CD4-positive, alpha-beta T cell treated with Interleukin-21 for 1 hour (primary cell): ENCODE measurements at regions not wholly inside any gene's neighbourhood (a gene's known extent, or its start where the extent isn't known, plus 50 kb on each side); places are given as distances from the start of the nearest gene placed in this dataset.

Experiments
- DNase-seq: peaks from one replicate; pipeline ENCODE4 v3.0.0-alpha.2; 2020

- no peak for DNase-seq
Observed at GRCh38 chr7:18262058-18262457, 233.5 kb upstream of the HDAC9 start.

DNA sequence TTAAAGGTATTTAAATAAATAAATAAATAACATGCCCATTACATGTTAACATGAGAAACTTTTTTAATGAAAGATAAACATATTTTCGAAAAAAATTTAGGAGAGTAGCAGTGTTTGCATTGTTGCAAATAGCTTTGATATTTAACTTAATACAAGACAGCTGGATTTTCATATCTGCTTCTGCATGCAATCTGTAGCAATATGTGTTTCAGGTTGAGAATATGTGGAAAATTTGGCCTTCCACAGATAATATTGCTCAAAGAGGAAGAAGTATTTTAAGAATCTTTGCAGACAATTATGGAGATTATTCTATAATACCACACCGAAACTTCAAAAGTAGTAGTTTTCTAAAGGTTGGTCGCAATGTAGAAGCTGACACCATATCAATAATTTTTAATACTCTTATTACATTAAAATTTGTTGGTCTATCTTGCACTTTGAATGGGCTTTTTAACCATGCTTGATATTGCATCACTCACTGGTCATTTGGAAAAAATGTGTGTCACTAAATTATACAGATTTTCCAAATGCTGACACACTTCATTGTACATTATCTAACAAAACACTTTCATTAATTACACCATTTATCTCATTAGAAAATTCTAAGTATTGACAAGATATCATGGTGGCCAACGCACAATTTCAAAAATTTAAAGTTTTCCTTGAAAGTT, 229.8 kb upstream of the HDAC9 start:
- no peak for DNase-seq

- no peak for DNase-seq
Observed at GRCh38 chr7:18268571-18268970, 227.0 kb upstream of the HDAC9 start.

GRCh38 chr7:18276380-18276779, 219.2 kb upstream of the HDAC9 start:
- no peak for DNase-seq

GRCh38 chr7:18278316-18278715, 217.2 kb upstream of the HDAC9 start:
- no peak for DNase-seq

DNA sequence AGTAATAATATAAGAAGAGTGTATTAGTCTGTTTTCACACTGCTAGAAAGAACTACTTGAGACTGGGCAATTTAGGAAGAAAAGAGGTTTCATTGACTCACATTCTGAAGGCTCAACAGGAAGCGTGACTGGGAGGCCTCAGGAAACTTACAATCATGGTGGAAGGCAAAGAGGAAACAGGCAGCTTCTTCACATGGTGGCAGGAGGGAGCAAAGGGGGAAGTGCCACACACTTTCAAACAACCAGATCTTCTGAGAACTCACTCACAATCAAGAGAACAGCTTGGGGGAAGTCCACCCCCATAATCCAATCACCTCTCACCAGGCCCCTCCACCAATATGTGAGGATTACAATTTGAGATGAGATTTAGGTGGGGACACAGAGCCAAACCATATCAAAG, 212.5 kb upstream of the HDAC9 start:
- no peak for DNase-seq

DNA sequence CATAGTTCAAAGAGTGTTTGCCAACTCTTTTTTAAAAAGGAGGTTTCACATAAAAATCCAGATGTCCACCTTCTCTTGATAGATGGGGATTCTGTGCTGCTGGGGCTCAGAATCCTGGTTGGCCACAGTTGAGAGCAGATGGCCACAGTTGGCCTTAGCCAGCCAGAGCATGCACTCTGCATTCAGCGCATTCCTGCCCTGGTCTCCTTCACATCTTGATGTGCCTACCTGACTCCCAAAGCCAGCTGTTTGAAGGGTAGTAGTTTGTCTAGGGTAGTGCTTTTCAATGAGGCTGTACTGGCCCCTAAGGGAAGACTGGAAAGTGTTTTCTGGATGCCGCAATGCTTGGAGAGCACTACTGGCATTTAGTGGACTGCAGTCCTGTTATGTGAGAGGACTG, 208.1 kb upstream of the HDAC9 start:
- DNase-seq = no peak

DNA sequence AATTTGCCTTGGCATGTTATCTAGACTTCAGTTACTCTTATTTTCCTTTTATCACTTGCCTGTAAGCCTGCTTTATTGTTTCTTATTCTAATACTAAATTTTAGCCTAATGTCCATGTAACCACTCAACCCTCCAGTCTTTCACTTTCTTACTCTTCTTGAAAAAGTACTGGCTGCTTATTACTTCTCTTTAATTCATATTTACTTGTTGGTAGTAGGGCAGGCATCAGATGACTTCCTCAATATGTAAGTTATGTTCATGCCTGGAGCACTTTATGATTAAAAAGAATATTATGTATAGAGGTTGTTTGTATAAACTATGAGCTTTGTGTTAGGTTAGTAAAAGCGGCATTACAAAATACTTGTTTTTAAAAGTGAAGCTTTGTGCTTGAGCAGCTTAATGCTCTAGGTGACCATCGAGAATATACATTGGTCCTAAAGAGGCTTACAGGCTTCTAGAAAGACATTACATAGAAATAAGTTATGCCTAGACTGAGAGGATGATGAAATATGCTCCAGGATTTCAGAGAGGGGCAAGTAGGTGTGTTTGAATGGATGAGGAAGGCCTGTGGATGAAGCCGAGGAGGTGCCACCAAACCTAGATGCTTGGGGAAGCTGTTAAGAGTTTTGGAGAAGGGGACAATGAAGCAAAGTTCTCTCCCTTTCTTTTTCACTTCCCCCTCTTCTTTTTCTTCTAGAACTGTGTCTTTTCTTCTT, 207.1 kb upstream of the HDAC9 start:
- DNase-seq = no peak

DNA sequence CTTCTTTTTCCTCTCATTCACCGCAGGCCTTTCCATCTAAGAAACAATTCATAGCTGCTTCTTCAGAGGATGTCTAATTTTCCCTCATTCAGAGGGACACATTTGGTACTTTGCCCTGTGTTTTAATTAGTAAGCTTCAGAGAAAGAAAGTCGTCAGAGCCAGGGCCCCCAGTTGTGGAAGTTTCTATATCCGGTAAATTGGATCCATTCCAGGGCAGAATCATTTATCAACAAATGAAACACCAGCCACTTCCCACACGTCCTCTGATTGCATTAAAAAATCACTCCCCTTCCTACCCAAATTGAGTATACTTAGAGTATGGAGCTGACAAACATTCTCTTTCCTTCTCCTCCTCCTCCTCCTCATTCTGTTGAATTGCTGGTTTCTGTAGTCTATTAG, 205.8 kb upstream of the HDAC9 start:
- DNase-seq = no peak

GRCh38 chr7:18290223-18290622, 205.3 kb upstream of the HDAC9 start:
- DNase-seq = peak; percentile 40

GRCh38 chr7:18290865-18291264, 204.7 kb upstream of the HDAC9 start:
- DNase-seq = no peak

GRCh38 chr7:18292584-18292983, 203.0 kb upstream of the HDAC9 start:
- DNase-seq = no peak

GRCh38 chr7:18293759-18294158, 201.8 kb upstream of the HDAC9 start:
- no peak for DNase-seq

DNA sequence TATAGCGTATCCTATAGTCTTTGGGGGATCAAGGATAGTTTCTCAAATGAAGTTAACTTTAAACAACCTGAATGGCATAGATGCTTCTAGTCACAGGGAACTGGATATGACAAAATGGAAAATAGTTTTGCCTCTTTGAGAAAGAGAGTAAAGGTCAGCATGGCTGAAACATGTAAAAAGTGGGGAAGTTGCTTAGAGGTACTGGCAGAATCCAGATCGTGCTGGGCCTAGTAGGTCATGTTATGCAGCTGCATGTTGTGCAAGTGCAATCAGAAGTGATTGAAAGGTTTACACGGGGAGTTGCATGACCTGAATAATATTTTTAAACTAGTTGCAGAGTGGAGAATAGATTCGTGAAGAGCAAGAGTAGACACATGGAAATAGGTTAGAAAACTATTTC, 201.1 kb upstream of the HDAC9 start:
- DNase-seq = no peak

- DNase-seq = no peak
Observed at GRCh38 chr7:18295781-18296423, 199.6 kb upstream of the HDAC9 start.

DNA sequence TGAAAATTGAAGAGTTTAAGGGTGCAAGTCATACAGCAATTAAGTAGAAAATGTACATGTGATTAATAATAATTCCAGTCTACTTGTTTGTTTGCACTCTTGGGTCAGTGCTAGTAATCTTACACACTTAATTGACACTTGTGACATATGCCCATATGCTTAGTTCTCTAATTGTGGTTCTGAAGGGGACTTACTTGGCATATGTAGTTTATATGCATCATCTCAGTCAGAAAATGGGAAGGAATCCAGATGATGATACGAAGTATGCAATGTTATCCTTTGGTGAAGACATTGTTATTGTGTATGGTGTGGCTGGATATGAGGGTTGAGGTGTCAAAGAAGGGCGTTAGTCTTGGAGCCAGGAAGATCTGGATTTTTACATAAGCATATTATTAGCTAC, 193.5 kb upstream of the HDAC9 start:
- no peak for DNase-seq

- no peak for DNase-seq
Observed at GRCh38 chr7:18305866-18306265, 189.7 kb upstream of the HDAC9 start.

DNA sequence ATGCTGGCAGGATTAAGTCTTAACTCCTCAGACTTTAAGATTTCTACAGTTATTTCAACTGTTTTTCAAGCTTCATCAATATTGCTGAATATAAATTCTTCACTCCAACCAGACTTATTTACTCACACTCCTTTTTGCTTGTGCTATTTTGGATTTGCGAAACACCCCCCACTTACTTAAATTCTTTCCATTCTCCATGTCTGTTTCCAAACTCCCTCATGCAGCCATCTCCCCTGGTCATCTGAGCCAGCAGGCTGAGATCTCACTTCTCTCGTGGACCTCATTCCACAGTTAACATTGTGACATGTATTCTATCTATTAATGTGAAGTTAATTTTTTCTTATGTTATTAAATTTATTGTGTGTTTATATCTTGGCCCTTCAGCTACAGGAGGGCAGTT, 188.9 kb upstream of the HDAC9 start:
- no peak for DNase-seq

DNA sequence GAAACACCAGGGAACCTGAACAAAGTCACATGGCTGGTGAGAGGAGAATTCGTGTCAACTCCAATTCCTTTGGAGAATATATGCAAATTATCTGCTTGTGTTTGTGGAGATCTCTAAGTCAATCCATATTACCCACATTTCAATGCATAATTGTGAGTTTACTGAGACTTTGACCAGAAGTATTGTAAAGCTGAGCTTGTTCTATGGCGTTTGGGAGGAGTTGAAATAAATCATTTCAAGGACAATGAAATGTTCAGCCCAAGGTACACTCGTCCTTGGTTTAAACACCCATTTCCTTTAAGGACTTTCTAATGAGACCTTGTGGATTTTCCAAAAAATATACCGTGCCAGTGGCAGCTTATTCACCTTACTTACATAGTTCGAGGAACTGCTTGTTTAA, 186.6 kb upstream of the HDAC9 start:
- DNase-seq = no peak

DNA sequence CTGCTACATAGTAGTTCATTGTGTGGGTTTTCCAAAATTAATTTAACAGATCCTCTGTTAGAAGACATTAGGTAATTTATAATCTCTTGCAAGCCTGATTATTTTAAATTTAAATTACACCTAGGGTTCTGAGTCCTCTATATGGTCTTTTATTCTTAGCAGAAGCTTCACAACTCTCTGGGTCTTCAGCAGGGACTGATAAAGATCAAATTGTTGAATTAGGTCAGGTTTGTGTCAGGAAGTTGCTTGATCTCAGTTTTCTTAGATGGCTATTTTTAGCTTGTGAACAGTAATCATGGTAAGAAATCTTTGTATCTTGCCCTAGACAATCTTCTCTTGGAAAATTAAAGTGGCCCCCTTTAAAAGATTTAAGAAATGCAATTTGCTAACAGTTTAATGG, 183.1 kb upstream of the HDAC9 start:
- no peak for DNase-seq

DNA sequence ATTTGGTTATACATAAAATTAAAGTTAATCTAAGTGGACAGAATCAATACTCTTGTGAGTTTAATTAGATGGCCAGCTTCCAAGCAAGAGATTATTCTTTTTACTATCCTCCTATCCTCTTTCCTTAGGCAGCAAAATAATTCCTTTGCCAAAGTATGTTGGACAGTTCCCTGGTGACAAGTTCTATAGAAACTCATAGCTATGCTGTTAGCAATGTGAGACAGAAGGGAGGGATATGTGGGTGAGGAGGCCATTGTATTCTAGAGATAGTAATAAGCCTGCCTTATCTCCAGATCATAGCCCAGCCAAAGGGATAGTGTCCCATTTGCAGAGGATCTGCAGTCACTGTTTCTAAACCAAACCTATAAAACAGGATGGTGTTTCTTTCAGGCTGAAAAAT, 181.6 kb upstream of the HDAC9 start:
- no peak for DNase-seq

GRCh38 chr7:18315241-18315640, 180.3 kb upstream of the HDAC9 start:
- no peak for DNase-seq

GRCh38 chr7:18317941-18318340, 177.6 kb upstream of the HDAC9 start:
- DNase-seq = no peak

GRCh38 chr7:18320422-18320821, 175.1 kb upstream of the HDAC9 start:
- DNase-seq = no peak
